GM13976 (cell line): ENCODE measurements at regions not wholly inside any gene's neighbourhood (a gene's known extent, or its start where the extent isn't known, plus 50 kb on each side); places are given as distances from the start of the nearest gene placed in this dataset.

Experiments
- DNase-seq: peaks from one replicate; pipeline ENCODE4 v3.0.0; 2012; ENCODE audit warnings: low spot score
- in situ Hi-C: fragments of 300-500 bp; cut with MboI; formaldehyde crosslinking; loops from one replicate; pipeline ENCODE4 v1.12.0; 2022; ENCODE audit warnings: low sequenced_read_pairs, mixed read lengths, inconsistent platforms; ENCODE audit not compliant: unreplicated experiment
- TF ChIP-seq, protein P1 (sequence below): IDR thresholded peaks from 2 replicates; pipeline ENCODE4 v1.5.1; 2012; ENCODE audit warnings: borderline replicate concordance, mild to moderate bottlenecking; ENCODE audit not compliant: insufficient read depth; ENCODE audit errors: extremely low read depth, missing control alignments, control extremely low read depth

DNA sequence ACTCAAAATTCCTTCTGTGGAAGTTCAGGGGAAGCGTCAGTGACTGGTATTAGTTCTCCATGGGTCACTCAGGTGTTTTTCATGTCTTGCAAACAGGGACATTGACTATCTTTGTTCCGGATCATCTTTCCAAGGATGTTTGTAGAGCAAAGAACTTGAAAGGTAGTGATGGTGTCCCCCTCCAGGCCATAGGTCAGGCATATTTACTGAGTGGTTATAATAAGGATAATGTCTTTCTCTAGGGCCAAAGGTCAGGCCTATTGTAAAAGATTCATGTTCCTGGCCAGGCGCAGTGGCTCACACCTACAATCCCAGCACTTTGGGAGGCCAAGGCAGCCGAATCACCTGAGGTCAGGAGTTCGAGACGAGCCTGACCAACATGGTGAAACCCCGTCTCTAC lies 614.8 kb downstream of the KIF4B start:
- TF ChIP-seq, protein P1, sequence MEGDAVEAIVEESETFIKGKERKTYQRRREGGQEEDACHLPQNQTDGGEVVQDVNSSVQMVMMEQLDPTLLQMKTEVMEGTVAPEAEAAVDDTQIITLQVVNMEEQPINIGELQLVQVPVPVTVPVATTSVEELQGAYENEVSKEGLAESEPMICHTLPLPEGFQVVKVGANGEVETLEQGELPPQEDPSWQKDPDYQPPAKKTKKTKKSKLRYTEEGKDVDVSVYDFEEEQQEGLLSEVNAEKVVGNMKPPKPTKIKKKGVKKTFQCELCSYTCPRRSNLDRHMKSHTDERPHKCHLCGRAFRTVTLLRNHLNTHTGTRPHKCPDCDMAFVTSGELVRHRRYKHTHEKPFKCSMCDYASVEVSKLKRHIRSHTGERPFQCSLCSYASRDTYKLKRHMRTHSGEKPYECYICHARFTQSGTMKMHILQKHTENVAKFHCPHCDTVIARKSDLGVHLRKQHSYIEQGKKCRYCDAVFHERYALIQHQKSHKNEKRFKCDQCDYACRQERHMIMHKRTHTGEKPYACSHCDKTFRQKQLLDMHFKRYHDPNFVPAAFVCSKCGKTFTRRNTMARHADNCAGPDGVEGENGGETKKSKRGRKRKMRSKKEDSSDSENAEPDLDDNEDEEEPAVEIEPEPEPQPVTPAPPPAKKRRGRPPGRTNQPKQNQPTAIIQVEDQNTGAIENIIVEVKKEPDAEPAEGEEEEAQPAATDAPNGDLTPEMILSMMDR = no peak
- in situ Hi-C loops = no loop called here
- no peak for DNase-seq

DNA sequence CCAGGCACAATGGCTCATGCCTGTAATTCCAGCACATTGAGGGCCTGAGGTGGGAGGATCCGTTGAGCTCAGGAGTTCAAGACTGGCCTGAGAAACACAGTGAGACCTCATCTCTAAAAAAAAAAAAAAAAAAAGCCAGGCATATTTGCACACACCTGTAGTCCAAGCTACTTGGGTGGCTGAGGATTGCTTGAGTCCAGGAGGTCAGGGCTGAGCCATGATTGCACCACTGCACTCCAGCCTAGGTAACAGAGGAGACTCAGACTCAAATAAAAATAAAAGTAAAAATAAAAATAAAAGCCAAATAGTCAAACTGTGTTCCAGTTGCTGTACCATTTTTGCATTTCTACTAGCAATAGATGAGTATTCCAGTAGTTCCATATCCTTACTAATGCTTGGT lies 616.0 kb downstream of the KIF4B start:
- DNase-seq = no peak
- in situ Hi-C loops = no loop called here
- TF ChIP-seq, protein P1 = no peak

DNA sequence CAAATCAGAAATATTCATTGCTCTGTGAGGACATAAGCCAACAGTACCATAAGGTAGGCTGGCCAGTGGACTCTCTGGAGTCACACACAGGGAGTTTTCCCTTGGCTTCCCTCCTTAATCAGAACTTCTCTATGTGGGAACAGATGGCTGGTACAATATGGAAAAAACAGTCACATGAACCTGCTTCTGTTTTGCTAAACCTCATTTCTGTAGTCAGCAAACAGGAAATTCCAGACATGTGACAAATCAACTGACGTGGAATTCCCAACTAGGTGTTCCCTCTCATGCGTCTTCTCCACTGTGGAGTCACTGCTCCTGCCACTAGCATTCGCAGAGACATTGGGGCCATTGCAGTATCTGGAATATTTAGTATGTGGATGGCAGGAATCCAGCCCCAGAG lies 617.6 kb downstream of the KIF4B start:
- TF ChIP-seq, protein P1 = no peak
- DNase-seq = no peak

DNA sequence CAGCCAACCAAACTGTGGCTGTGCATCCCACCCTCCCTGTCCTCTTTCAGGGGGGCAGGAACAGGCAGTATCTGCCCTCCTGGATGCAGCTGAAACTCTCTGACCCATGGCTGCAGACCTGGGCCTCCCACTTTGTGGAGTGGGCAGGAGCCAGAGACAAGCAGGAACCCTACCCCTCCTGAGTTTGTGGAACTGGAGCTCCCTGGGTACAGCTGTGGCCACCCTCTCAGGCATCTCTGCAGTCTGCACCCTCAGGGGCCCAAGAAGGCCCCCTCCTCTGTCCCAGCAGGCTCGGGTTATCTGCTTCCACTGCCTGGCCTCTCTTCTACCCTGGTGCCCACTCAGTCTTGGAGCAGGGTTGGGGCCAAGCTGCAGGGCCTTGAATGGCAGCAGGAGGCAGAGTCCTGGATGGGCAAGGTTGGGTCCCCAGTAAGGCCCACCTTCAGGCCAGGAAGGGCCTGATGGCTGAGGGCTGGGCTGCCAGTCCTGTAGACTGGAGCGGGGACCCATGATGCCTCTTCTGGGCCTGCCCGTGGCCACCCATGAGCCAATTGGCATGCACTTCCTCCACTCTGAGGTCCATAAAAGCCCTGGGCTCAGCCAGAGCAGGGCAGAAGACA lies 619.9 kb downstream of the KIF4B start:
- no peak for DNase-seq
- in situ Hi-C loops = no loop called here
- TF ChIP-seq, protein P1 = no peak

More for the DNA sequence above, 617.6 kb downstream of the KIF4B start:
- in situ Hi-C loops = no loop called here

DNA sequence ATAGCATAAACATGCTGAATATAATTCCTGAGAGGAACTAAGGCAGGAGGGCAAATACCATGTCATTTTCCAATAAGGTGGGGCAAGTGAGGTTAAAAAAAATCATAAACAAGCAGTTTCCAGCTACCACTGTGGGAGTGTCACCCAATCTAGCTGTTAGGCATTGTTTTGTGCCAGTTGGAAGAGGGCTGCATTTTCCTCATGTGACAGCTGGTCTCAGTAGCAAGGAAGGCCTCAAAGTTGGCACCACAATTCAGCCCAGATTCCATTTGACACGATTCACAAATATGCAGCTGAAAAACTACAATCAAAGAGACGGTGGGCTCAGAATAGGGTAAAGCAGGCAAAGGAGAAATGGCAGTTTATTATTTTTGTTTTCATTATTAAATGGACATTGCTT lies 636.1 kb downstream of the KIF4B start:
- TF ChIP-seq, protein P1 = no peak
- no peak for DNase-seq
- in situ Hi-C loops = no loop called here

DNA sequence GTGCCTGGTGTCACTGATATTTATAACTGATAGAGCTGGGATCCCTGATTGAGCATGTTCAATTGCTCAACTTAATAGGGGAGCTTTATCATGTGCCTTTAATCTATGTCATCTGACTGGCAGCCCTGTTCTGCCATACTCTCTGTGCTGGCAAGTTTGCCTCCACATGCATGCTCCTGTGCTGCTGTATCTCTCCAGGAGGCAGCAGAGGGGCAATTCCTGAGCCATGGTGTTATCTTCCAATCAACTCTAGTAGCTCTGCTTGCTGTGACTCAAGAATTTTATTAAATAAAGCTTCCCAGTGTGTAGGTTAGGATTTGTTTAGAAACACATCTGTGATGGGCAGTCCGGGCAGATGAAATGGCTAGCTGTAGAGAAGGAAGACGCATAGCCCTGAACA lies 642.0 kb downstream of the KIF4B start:
- DNase-seq = no peak
- TF ChIP-seq, protein P1 = no peak
- in situ Hi-C loops = no loop called here
